Stimulated activated memory B cell treated with anti-CD40 and anti-IgM and Interleukin-4, amounts not matched to agents 10 μg/mL and 1 μg/mL and 100 μg/mL, for 72 hours (primary cell): ENCODE measurements at regions not wholly inside any gene's neighbourhood (a gene's known extent, or its start where the extent isn't known, plus 50 kb on each side); places are given as distances from the start of the nearest gene placed in this dataset.
A peak's percentile ranks its signal among the peaks of the same experiment; 100 is the strongest.

Experiments
- ATAC-seq: fragments of 150-1000 bp; cut with Tn5 transposase; 2 replicates; pipeline ENCODE4 v1.10.0; 2021
- H3K27ac Mint-ChIP-seq: one replicate; pipeline ENCODE4 v1.8.0; 2022; ENCODE audit warnings: mild to moderate bottlenecking, mixed read lengths
- H3K27me3 Mint-ChIP-seq: one replicate; pipeline ENCODE4 v1.8.0; 2022; ENCODE audit warnings: mixed read lengths
- H3K36me3 Mint-ChIP-seq: one replicate; pipeline ENCODE4 v1.8.0; 2022; ENCODE audit warnings: mixed read lengths
- H3K4me1 Mint-ChIP-seq: one replicate; pipeline ENCODE4 v1.8.0; 2022; ENCODE audit warnings: mixed read lengths
- H3K4me3 Mint-ChIP-seq: one replicate; pipeline ENCODE4 v1.8.0; 2022; ENCODE audit warnings: mild to moderate bottlenecking, moderate library complexity, mixed read lengths
- H3K9me3 Mint-ChIP-seq: one replicate; pipeline ENCODE4 v1.8.0; 2022; ENCODE audit warnings: mixed read lengths

DNA sequence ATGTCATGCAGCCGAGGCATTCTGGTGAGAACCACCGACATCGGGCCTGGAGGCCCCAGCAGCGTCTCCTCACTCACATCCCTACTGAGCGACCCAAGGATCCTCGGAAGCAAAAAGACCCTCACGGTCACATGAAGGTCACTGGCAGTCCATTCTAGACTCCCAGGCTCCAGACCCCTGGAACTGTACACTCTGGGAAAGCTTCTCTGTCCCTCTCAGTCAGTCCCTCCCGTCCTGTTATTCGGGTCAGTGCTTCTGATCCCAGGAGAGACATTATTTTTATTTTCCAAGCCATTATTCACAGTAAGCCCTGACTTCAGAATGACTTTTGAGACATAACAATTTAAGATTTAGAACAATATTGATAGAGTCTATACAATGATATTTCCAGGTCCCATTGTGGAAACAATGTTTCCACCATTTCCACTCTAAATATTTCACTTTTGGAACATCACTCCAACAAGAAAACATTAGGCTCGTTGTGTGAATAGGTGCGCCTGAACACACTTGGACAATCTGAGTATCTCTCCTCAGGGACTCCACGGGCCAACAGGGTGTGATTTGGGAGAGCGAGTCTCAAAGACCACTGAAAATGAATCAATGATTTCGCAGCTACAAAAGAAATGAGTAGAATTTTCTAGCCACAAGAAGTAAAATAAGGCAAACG, 199.7 kb downstream of the SOD2 start:
- H3K4me3 Mint-ChIP-seq = no peak overlapping the region
- H3K27me3 Mint-ChIP-seq = peaks cover 28% of the 10 kb centered on the region
- ATAC-seq = no peak
- H3K4me1 Mint-ChIP-seq = no peaks in the 10 kb centered on the region
- no peaks in the 10 kb centered on the region for H3K36me3 Mint-ChIP-seq
- no peak overlapping the region for H3K27ac Mint-ChIP-seq
- H3K9me3 Mint-ChIP-seq = peaks cover 10% of the 10 kb centered on the region

DNA sequence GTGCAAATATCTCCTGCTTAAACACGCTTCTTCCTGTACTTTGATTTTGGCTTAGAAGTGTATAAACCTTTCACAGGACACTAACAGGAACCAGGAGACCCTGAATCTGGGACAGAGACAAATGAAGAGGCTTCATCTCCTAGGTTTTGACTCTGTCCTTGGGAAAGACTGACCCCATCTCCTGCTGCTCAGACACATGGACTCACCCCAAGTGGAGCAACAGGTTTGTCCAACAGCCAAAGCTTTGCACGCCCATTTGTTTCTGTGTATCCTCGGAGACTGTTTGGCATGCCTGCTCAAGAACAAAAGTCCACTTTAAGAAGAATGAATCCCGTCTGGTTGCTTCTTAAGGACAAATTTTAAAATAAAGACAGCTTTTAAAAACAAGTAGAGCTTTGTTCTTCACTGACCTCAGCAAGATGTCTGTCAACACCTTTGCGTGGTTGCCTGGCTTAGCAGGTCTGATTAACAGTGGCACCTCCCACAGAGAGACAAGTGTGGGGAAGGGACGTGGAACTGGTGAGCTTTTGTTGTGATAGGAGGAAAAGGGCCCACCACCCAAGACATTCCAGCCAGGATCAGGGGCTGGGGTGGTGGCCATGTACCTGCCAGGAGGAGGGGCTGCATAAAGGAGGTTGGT, 202.6 kb downstream of the SOD2 start:
- H3K9me3 Mint-ChIP-seq = peaks cover 3% of the 10 kb centered on the region
- H3K4me3 Mint-ChIP-seq = no peak overlapping the region
- H3K4me1 Mint-ChIP-seq = no peaks in the 10 kb centered on the region
- ATAC-seq = peak; percentile 9
- no peak overlapping the region for H3K27ac Mint-ChIP-seq
- H3K27me3 Mint-ChIP-seq = peaks cover 17% of the 10 kb centered on the region
- no peaks in the 10 kb centered on the region for H3K36me3 Mint-ChIP-seq

DNA sequence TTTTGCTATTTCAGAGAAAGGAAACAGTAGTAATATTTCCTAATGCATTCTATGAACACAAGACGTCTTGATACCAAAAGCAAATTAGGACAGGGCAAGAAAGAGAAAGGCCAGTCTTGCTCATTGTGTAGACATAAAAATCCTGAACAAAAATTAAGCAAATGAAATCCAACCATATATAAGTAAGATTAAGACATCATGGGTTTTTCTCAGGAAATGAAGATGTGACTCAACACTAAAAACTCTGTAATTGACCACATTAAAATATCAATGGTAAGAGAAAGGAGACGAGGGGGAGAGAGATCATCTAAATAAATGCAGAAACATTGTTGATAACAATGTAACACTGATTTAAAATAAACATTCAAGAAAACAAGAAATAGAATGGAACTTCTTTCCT, 205.4 kb downstream of the SOD2 start:
- Mint-ChIP-seq H3K9me3 (peaks cover 2% of the 10 kb centered on the region), H3K4me3 (no peak overlapping the region), H3K4me1 (no peaks in the 10 kb centered on the region), H3K36me3 (no peaks in the 10 kb centered on the region), H3K27ac (no peak overlapping the region), H3K27me3 (peaks cover 12% of the 10 kb centered on the region)
- ATAC-seq = no peak

- no peak overlapping the region for H3K4me3 Mint-ChIP-seq
- no peaks in the 10 kb centered on the region for H3K36me3 Mint-ChIP-seq
- H3K27ac Mint-ChIP-seq = no peak overlapping the region
- H3K4me1 Mint-ChIP-seq = no peaks in the 10 kb centered on the region
- H3K27me3 Mint-ChIP-seq = peaks cover 31% of the 10 kb centered on the region
- ATAC-seq = no peak
- H3K9me3 Mint-ChIP-seq = no peaks in the 10 kb centered on the region
Measured at GRCh38 chr6:159483259-159483658, 209.8 kb downstream of the SOD2 start.

GRCh38 chr6:159481897-159482296, 211.1 kb downstream of the SOD2 start:
- no peaks in the 10 kb centered on the region for H3K4me1 Mint-ChIP-seq

DNA sequence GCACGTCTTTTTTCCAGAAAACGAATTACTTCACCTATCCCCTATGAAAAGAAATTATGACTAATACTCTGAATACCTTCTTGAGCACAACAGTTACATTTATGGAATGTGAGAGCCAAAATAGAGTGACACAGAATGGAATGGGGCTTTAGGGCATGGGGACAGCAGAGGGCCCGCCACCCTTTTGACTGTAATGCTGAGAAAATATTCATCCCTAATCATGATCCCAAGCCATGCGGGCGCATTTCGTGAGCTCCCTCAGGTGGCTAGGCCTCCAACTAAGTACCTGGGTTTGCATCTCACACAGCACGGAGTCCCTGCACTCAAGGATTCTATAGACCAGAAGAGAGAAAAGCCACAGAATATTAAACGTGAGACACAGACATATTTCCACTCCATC, 212.6 kb downstream of the SOD2 start:
- no peaks in the 10 kb centered on the region for H3K4me1 Mint-ChIP-seq
- H3K27me3 Mint-ChIP-seq = peaks cover 31% of the 10 kb centered on the region
- H3K4me3 Mint-ChIP-seq = no peak overlapping the region
- no peak overlapping the region for H3K27ac Mint-ChIP-seq
- no peaks in the 10 kb centered on the region for H3K36me3 Mint-ChIP-seq
- ATAC-seq = no peak
- no peaks in the 10 kb centered on the region for H3K9me3 Mint-ChIP-seq

More at GRCh38 chr6:159481897-159482296, 211.1 kb downstream of the SOD2 start:
- Mint-ChIP-seq H3K27ac (no peak overlapping the region), H3K36me3 (no peaks in the 10 kb centered on the region), H3K9me3 (no peaks in the 10 kb centered on the region), H3K27me3 (peaks cover 31% of the 10 kb centered on the region), H3K4me3 (no peak overlapping the region)
- no peak for ATAC-seq

- H3K4me1 Mint-ChIP-seq = no peaks in the 10 kb centered on the region
- no peak for ATAC-seq
- H3K4me3 Mint-ChIP-seq = no peak overlapping the region
- H3K9me3 Mint-ChIP-seq = no peaks in the 10 kb centered on the region
- H3K36me3 Mint-ChIP-seq = no peaks in the 10 kb centered on the region
- peaks cover 31% of the 10 kb centered on the region for H3K27me3 Mint-ChIP-seq
- no peak overlapping the region for H3K27ac Mint-ChIP-seq
Measured at GRCh38 chr6:159479146-159479545, 213.9 kb downstream of the SOD2 start.

- H3K27ac Mint-ChIP-seq = no peak overlapping the region
- no peaks in the 10 kb centered on the region for H3K36me3 Mint-ChIP-seq
- ATAC-seq = no peak
- no peaks in the 10 kb centered on the region for H3K4me1 Mint-ChIP-seq
- peaks cover 10% of the 10 kb centered on the region for H3K27me3 Mint-ChIP-seq
- H3K4me3 Mint-ChIP-seq = no peak overlapping the region
- peaks cover 4% of the 10 kb centered on the region for H3K9me3 Mint-ChIP-seq
Measured at GRCh38 chr6:159473475-159474263, 219.4 kb downstream of the SOD2 start.

- Mint-ChIP-seq H3K9me3 (peaks cover 4% of the 10 kb centered on the region), H3K36me3 (no peaks in the 10 kb centered on the region), H3K4me1 (peaks cover 12% of the 10 kb centered on the region), H3K27ac (no peak overlapping the region), H3K4me3 (no peak overlapping the region), H3K27me3 (peaks cover 36% of the 10 kb centered on the region)
- ATAC-seq = no peak
Measured at GRCh38 chr6:159470397-159470796, 222.6 kb downstream of the SOD2 start.

- Mint-ChIP-seq H3K4me1 (peaks cover 12% of the 10 kb centered on the region), H3K4me3 (no peak overlapping the region)
Measured at GRCh38 chr6:159469443-159469842, 223.6 kb downstream of the SOD2 start.

GRCh38 chr6:159468994-159469393, 224.0 kb downstream of the SOD2 start:
- Mint-ChIP-seq H3K4me1 (peaks cover 12% of the 10 kb centered on the region), H3K4me3 (no peak overlapping the region), H3K27ac (no peak overlapping the region), H3K36me3 (no peaks in the 10 kb centered on the region), H3K27me3 (peaks cover 36% of the 10 kb centered on the region), H3K9me3 (peaks cover 4% of the 10 kb centered on the region)
- no peak for ATAC-seq

More at GRCh38 chr6:159469443-159469842, 223.6 kb downstream of the SOD2 start:
- H3K27me3 Mint-ChIP-seq = peaks cover 36% of the 10 kb centered on the region
- ATAC-seq = no peak
- H3K36me3 Mint-ChIP-seq = no peaks in the 10 kb centered on the region
- H3K27ac Mint-ChIP-seq = no peak overlapping the region
- H3K9me3 Mint-ChIP-seq = peaks cover 4% of the 10 kb centered on the region

GRCh38 chr6:159467473-159468041, 225.5 kb downstream of the SOD2 start:
- H3K36me3 Mint-ChIP-seq = no peaks in the 10 kb centered on the region
- H3K4me1 Mint-ChIP-seq = peaks cover 12% of the 10 kb centered on the region
- peaks cover 36% of the 10 kb centered on the region for H3K27me3 Mint-ChIP-seq
- peak; percentile 34 for ATAC-seq
- H3K9me3 Mint-ChIP-seq = peaks cover 4% of the 10 kb centered on the region
- H3K4me3 Mint-ChIP-seq = no peak overlapping the region
- H3K27ac Mint-ChIP-seq = peak overlapping the region; percentile 38

- peaks cover 4% of the 10 kb centered on the region for H3K9me3 Mint-ChIP-seq
- H3K4me1 Mint-ChIP-seq = peaks cover 12% of the 10 kb centered on the region
Measured at GRCh38 chr6:159466926-159467325, 226.1 kb downstream of the SOD2 start.

DNA sequence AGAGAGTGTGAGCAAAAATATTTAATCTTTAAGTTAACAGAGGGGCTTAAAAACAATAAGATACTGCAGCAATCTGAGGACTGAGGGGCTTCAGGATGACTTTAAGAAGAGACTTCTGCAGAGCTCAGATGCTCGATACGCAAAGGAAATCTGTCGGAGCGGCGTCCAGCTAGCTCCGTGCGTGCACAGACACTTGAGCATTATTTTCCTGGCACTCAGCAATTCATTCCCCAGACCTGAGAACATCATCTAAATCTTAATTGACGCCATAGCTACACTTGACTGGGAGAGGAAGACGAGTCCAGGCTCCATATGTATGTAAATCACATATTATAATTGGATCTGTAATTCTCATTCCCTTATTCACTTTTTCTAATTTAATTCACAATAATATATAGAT, 228.2 kb downstream of the SOD2 start:
- Mint-ChIP-seq H3K27me3 (peaks cover 36% of the 10 kb centered on the region), H3K27ac (no peak overlapping the region), H3K9me3 (no peaks in the 10 kb centered on the region)

More at GRCh38 chr6:159466926-159467325, 226.1 kb downstream of the SOD2 start:
- ATAC-seq = no peak
- Mint-ChIP-seq H3K4me3 (no peak overlapping the region), H3K27me3 (peaks cover 36% of the 10 kb centered on the region), H3K27ac (peak overlapping the region; percentile 38), H3K36me3 (no peaks in the 10 kb centered on the region)

DNA sequence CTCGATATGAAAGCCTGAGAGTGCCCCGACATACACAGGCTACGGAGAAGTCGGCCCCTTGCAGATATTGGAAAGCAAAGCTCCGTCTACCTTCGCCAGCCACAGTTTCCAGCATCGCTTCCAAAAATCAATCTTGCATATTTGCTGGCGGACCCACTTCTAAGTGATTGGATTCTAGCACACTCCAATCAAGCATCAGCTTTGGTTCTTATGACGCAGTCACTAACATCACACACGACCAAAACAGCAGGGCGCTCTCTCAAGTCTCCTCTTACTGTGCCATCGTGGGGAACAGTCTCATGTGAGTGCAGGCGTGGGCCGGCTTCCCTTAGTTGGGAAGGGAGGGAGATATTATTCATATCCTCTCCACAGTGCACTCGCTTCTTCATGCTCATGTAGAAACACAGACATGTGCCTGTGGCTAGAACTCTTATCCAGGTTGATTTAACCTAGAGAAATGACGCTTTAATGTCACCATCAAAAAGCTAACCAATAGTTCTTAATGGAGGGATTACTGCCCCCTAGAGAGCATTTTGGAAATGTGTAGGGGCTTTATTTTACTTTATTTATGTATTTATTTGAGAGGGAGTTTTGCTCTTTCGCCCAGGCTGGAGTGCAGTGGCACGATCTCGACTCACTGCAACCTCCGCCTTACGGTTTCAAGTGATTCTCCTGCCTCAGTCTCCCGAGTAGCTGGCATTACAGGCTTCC, 229.8 kb downstream of the SOD2 start:
- H3K27me3 Mint-ChIP-seq = peaks cover 23% of the 10 kb centered on the region
- H3K4me3 Mint-ChIP-seq = no peak overlapping the region
- peaks cover 2% of the 10 kb centered on the region for H3K9me3 Mint-ChIP-seq
- H3K27ac Mint-ChIP-seq = no peak overlapping the region
- no peaks in the 10 kb centered on the region for H3K36me3 Mint-ChIP-seq
- ATAC-seq = no peak
- H3K4me1 Mint-ChIP-seq = peaks cover 12% of the 10 kb centered on the region

More for the DNA sequence above, 228.2 kb downstream of the SOD2 start:
- no peak for ATAC-seq
- H3K4me1 Mint-ChIP-seq = peaks cover 12% of the 10 kb centered on the region
- H3K36me3 Mint-ChIP-seq = no peaks in the 10 kb centered on the region
- H3K4me3 Mint-ChIP-seq = no peak overlapping the region
